ENCODE measurements at regions not wholly inside any gene's neighbourhood (a gene's known extent, or its start where the extent isn't known, plus 50 kb on each side); places are given as distances from the start of the nearest gene placed in this dataset.
A peak's percentile ranks its signal among the peaks of the same experiment; 100 is the strongest.
"Not testable (repeated sequence)": the region's sequence is repeated elsewhere in the genome, so short reads cannot be mapped to it uniquely, and the experiment has no call there.

DNA sequence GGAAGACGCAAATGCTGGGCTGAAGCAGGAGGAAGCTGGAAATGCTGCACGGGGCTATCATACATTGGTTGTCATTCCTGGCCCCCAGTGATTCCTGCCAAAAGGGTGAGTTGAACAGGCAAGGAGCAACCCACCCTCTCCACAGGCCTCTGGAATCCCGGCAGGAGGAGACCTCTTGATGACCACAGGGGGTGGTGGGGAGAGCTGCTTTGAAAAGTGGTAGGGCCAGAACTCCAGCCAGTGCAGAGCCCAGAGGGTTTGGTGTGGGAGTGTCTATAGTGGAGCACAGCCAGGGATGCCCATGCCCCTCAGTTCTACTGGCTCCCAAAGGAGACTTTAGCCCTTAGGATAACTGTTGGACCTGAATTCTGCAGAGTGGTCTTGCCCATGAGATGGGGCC is 89.2 kb downstream of the SAMD9 start:
- DNase-seq (ENCODE audit: low read depth): no peak
- TF ChIP-seq, protein P1, sequence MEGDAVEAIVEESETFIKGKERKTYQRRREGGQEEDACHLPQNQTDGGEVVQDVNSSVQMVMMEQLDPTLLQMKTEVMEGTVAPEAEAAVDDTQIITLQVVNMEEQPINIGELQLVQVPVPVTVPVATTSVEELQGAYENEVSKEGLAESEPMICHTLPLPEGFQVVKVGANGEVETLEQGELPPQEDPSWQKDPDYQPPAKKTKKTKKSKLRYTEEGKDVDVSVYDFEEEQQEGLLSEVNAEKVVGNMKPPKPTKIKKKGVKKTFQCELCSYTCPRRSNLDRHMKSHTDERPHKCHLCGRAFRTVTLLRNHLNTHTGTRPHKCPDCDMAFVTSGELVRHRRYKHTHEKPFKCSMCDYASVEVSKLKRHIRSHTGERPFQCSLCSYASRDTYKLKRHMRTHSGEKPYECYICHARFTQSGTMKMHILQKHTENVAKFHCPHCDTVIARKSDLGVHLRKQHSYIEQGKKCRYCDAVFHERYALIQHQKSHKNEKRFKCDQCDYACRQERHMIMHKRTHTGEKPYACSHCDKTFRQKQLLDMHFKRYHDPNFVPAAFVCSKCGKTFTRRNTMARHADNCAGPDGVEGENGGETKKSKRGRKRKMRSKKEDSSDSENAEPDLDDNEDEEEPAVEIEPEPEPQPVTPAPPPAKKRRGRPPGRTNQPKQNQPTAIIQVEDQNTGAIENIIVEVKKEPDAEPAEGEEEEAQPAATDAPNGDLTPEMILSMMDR (IDR thresholded peaks at IDR 0.05; ENCODE audit: insufficient read depth, low read depth, low read length): no peak

DNA sequence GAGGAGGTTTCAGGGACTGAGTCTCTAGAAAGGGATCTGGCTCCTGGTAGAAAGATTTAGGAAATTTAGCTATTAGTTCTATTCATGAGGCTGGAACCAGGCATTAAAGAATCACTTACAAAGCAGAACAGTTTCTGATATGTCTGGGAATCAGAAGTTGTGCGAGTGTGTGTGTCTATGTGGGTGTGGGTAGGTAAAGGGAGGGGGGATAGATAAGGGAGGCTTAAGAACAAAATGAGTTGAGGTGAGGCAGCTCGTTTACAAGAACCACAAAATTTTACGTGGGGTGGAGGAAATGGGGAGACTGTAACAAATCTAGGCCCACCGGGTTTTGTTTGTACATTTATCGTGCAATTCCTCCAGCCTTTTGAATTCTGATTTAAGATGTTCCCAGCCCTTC is 90.7 kb downstream of the SAMD9 start:
- no peak overlapping the region for H3K4me3 ChIP-seq (ENCODE audit: low read depth, low read length)
- TF ChIP-seq, protein P1 (IDR thresholded peaks at IDR 0.05; ENCODE audit: insufficient read depth, low read depth, low read length): no peak
- DNase-seq (ENCODE audit: low read depth): no peak

More for the DNA sequence above, 89.2 kb downstream of the SAMD9 start:
- no peak overlapping the region for H3K4me3 ChIP-seq (ENCODE audit: low read depth, low read length)

DNA sequence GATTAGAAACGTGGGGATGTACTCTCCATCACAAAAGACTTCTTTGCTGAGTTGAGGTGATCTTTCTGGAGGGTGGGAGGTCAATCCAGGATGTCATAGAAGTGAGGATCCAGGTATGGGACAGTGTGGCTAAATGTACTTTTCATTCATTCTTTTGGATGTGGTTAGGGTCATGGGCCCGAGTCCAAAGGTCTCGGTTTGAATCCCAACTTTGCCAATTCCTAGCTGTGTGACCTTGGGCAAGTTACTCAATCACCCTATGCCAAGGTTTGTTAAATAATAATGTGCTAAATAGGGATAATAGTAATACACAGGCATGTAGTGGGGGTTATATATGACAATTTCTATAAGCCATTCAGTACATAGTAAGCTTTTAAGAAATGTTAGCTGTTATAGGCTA is 91.4 kb downstream of the SAMD9 start:
- no peak overlapping the region for H3K4me3 ChIP-seq (ENCODE audit: low read depth, low read length)
- no peak for DNase-seq (ENCODE audit: low read depth)
- TF ChIP-seq, protein P1 (IDR thresholded peaks at IDR 0.05; ENCODE audit: insufficient read depth, low read depth, low read length): no peak

DNA sequence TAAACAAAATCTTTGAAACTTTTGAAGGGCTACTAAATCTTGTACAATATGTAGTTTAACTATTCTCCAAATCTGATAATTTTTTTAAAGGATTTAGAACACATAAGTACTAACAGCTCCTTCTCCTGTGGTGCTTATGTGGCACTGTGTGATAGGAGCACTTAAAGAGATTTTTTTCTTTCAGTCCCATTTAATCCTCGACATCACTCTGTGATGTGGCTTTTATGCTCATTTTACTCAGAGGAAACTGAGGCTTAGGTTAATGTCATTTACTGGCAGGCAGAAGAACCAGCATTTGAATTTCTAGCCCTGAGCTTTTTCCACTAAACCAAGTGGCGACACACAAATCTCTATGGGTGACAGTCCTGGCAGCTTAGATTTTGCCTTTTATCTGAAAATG is 92.4 kb downstream of the SAMD9 start:
- H3K4me3 ChIP-seq (ENCODE audit: low read depth, low read length): no peak overlapping the region
- TF ChIP-seq, protein P1 (IDR thresholded peaks at IDR 0.05; ENCODE audit: insufficient read depth, low read depth, low read length): no peak
- DNase-seq (ENCODE audit: low read depth): no peak

DNA sequence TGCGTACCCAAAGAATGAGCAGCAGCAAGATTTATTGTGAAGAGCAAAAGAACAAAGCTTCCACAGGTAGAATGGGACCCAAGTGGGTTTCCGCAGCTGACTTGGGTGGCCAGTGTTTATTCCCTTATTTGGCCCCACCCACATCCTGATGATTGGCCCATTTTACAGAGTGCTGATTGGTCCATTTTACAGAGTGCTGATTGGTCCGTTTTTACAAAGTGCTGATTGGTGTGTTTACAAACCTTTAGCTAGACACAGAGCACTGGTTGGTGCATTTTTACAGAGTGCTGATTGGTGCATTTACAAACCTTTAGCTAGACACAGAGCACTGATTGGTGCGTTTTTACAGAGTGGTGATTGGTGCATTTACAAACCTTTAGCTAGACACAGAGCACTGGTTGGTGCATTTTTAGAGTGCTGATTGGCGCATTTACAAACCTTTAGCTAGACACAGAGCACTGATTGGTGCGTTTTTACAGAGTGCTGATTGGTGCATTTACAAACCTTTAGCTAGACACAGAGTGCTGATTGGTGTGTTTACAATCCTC is 94.8 kb downstream of the SAMD9 start:
- DNase-seq (ENCODE audit: low read depth); H3K4me3 ChIP-seq (ENCODE audit: low read depth, low read length): not testable (repeated sequence)

DNA sequence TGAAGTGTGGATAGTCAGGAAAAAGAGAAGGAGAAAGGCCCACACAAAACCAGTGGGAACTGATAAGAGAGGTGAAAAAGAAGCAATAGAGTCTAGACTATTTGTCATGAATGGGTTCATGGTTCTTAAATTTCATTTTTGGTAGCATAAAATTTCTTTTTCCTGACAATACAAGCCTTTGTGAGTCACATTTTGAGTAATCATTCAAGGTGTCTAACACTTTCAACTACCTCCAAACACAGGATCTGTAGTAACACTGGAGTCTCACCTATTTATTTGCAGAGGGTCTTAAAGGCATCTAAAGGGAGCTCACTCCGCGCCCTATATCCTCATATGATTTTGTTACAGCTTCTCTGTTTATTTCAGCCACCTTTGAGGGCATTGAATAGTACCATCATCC is 96.0 kb downstream of the SAMD9 start:
- no peak overlapping the region for H3K4me3 ChIP-seq (ENCODE audit: low read depth, low read length)
- DNase-seq (ENCODE audit: low read depth): no peak
- TF ChIP-seq, protein P1 (IDR thresholded peaks at IDR 0.05; ENCODE audit: insufficient read depth, low read depth, low read length): no peak

DNA sequence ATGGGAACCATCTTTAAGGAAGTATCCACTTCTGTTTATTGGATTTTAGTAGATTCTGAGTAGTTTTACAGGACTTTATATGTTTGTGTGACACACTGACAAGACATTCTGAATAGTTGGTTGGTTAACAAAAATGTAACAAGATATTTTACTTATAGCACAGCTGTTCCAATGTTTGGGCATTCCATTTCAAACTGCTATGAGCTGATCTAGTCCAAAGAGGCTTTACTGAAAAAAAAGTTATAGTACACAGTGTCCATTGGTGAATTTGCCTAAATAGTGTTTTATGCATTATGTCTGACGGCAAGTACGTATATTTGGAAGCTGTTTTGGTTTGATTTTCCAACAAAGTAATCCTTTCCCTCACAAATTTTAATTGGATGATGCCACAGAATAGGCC is 99.1 kb downstream of the SAMD9 start:
- peak; percentile 63 for DNase-seq (ENCODE audit: low read depth)
- no peak overlapping the region for H3K4me3 ChIP-seq (ENCODE audit: low read depth, low read length)
- TF ChIP-seq, protein P1 (IDR thresholded peaks at IDR 0.05; ENCODE audit: insufficient read depth, low read depth, low read length): no peak
